22Rv1 (cell line): ENCODE measurements at regions not wholly inside any gene's neighbourhood (a gene's known extent, or its start where the extent isn't known, plus 50 kb on each side); places are given as distances from the start of the nearest gene placed in this dataset.
A peak's percentile ranks its signal among the peaks of the same experiment; 100 is the strongest.

Experiments used
- H3K27ac ChIP-seq: fragments of 450-650 bp; 2 replicates; pipeline ENCODE4 v1.5.1; 2017
- ZFX ChIP-seq: fragments of 450-650 bp; IDR thresholded peaks from 2 replicates; pipeline ENCODE4 v1.6.1; 2017; ENCODE audit warnings: antibody characterized with exemption, borderline replicate concordance
- TF ChIP-seq, protein P1 (sequence below): fragments of 450-650 bp; IDR thresholded peaks from 2 replicates; pipeline ENCODE4 v1.5.1; 2017; ENCODE audit warnings: mild to moderate bottlenecking

DNA sequence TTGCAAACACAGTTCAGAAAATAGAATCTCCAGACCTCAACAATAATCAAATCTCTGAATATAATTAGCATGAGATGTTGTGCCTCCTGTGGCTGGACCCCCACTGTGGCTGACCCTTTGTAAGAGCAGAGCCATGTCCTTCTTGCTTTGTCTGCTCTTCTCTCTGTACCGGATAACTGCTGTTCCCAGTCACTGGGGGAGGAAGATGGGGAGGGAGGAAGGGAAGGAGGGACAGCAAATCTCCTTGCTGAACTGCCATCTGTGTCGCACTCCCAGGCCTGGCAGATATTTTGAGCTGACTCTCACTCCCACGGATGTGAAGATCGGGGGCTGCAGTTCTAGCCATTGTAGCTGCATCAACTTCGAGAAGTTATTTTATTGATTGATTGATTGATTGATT, 319.0 kb upstream of the CXCR4 start:
- TF ChIP-seq ZFX = no peak
- TF ChIP-seq, protein P1, sequence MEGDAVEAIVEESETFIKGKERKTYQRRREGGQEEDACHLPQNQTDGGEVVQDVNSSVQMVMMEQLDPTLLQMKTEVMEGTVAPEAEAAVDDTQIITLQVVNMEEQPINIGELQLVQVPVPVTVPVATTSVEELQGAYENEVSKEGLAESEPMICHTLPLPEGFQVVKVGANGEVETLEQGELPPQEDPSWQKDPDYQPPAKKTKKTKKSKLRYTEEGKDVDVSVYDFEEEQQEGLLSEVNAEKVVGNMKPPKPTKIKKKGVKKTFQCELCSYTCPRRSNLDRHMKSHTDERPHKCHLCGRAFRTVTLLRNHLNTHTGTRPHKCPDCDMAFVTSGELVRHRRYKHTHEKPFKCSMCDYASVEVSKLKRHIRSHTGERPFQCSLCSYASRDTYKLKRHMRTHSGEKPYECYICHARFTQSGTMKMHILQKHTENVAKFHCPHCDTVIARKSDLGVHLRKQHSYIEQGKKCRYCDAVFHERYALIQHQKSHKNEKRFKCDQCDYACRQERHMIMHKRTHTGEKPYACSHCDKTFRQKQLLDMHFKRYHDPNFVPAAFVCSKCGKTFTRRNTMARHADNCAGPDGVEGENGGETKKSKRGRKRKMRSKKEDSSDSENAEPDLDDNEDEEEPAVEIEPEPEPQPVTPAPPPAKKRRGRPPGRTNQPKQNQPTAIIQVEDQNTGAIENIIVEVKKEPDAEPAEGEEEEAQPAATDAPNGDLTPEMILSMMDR = no peak
- H3K27ac ChIP-seq = no peak overlapping the region

DNA sequence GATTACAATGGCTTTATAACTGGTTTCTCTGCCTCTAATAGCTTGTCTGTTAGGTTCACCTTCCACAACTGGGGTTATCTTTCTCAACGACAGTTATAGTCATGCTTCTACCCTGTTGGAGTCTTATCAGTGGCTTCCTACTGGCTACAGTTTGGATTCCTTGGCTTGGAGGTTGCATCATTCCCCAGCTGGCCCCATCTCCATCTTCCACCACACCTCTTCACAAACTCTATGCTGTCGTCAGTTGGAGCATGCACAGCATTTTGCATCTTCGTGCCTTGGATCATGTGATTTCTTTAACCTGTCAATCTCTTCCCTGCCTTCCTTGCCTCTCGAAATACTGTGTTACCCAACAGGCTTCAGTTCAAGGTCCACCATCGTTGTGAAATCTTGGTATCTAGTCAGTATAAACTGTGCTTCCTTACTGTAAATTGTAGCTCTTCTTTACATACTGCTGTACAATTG, 316.3 kb upstream of the CXCR4 start:
- H3K27ac ChIP-seq = no peak overlapping the region
- TF ChIP-seq, protein P1 = no peak
- TF ChIP-seq ZFX = no peak

GRCh38 chr2:136433261-136433660, 315.3 kb upstream of the CXCR4 start:
- TF ChIP-seq ZFX = no peak
- TF ChIP-seq, protein P1 = no peak
- H3K27ac ChIP-seq = no peak overlapping the region

- TF ChIP-seq, protein P1 = no peak
- no peak for TF ChIP-seq ZFX
- H3K27ac ChIP-seq = no peak overlapping the region
These were observed 306.2 kb upstream of the CXCR4 start for GRCh38 chr2:136424112-136424511.

GRCh38 chr2:136423516-136423996, 305.6 kb upstream of the CXCR4 start:
- H3K27ac ChIP-seq = no peak overlapping the region
- TF ChIP-seq, protein P1 = peak; percentile 74
- no peak for TF ChIP-seq ZFX

DNA sequence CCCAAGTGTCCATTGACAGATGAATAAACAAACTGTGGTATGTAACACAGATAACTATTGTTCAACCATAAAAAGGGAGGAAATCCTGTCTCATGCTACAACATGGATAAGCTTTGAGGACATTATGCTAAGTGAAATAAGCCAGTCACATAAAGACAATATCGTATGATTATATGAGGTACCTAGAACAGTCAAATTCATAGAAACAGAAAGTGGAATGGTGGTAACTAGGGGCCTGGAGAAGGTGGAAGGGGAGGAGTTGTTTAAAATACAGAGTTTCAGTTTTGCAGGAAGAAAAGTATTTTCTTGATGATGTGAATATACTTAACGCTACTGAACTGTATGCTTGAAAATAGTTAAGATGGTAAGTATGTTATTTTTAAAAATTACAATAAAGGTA, 304.6 kb upstream of the CXCR4 start:
- TF ChIP-seq, protein P1 = no peak
- TF ChIP-seq ZFX = no peak
- H3K27ac ChIP-seq = no peak overlapping the region

- H3K27ac ChIP-seq = no peak overlapping the region
- no peak for TF ChIP-seq ZFX
- TF ChIP-seq, protein P1 = no peak
These were observed 302.4 kb upstream of the CXCR4 start for GRCh38 chr2:136420346-136420745.
